HG03108 (cell line): ENCODE measurements at regions not wholly inside any gene's neighbourhood (a gene's known extent, or its start where the extent isn't known, plus 50 kb on each side); places are given as distances from the start of the nearest gene placed in this dataset.
"Not testable (repeated sequence)": the region's sequence is repeated elsewhere in the genome, so short reads cannot be mapped to it uniquely, and the experiment has no call there.

Source experiments
- ATAC-seq: cut with Tn5 transposase; IDR thresholded peaks from one replicate; pipeline ENCODE4 v1.9.1; 2021; ENCODE audit warnings: moderate library complexity; ENCODE audit not compliant: unreplicated experiment

- ATAC-seq = no peak
Measured at GRCh38 chr13:85608255-85608829, 190.9 kb downstream of the SLITRK6 start.

GRCh38 chr13:85603735-85604134 lies 195.5 kb downstream of the SLITRK6 start:
- ATAC-seq = no peak

- no peak for ATAC-seq
Measured at GRCh38 chr13:85601526-85601925, 197.7 kb downstream of the SLITRK6 start.

- ATAC-seq = no peak
Measured at GRCh38 chr13:85597790-85598500, 201.3 kb downstream of the SLITRK6 start.

- no peak for ATAC-seq
Measured at GRCh38 chr13:85592211-85592610, 207.0 kb downstream of the SLITRK6 start.

GRCh38 chr13:85590231-85590931 lies 208.8 kb downstream of the SLITRK6 start:
- ATAC-seq = no peak

GRCh38 chr13:85589021-85589420 lies 210.2 kb downstream of the SLITRK6 start:
- ATAC-seq = no peak

GRCh38 chr13:85588359-85588758 lies 210.9 kb downstream of the SLITRK6 start:
- ATAC-seq = no peak

GRCh38 chr13:85586856-85587255 lies 212.4 kb downstream of the SLITRK6 start:
- no peak for ATAC-seq

GRCh38 chr13:85586422-85586831 lies 212.8 kb downstream of the SLITRK6 start:
- ATAC-seq = no peak

- ATAC-seq = no peak
Measured at GRCh38 chr13:85582890-85583289, 216.3 kb downstream of the SLITRK6 start.

- ATAC-seq = no peak
Measured at GRCh38 chr13:85575110-85575509, 224.1 kb downstream of the SLITRK6 start.

GRCh38 chr13:85567909-85568308 lies 231.3 kb downstream of the SLITRK6 start:
- no peak for ATAC-seq

- ATAC-seq = no peak
Measured at GRCh38 chr13:85565652-85566051, 233.6 kb downstream of the SLITRK6 start.

GRCh38 chr13:85564598-85564997 lies 234.6 kb downstream of the SLITRK6 start:
- ATAC-seq = no peak

- no peak for ATAC-seq
Measured at GRCh38 chr13:85562282-85562681, 236.9 kb downstream of the SLITRK6 start.

GRCh38 chr13:85557691-85558467 lies 241.3 kb downstream of the SLITRK6 start:
- no peak for ATAC-seq

GRCh38 chr13:85551012-85551411 lies 248.2 kb downstream of the SLITRK6 start:
- ATAC-seq = no peak

GRCh38 chr13:85549819-85550218 lies 249.4 kb downstream of the SLITRK6 start:
- no peak for ATAC-seq

GRCh38 chr13:85548845-85549244 lies 250.4 kb downstream of the SLITRK6 start:
- ATAC-seq = not testable (repeated sequence)

GRCh38 chr13:85545771-85546170 lies 253.4 kb downstream of the SLITRK6 start:
- no peak for ATAC-seq
